Liver (tissue), 8 donors: ENCODE measurements at regions not wholly inside any gene's neighbourhood (a gene's known extent, or its start where the extent isn't known, plus 50 kb on each side); places are given as distances from the start of the nearest gene placed in this dataset.

ENCODE experiments used
- DNase-seq: peaks from one replicate; pipeline ENCODE4 v3.0.0-alpha.2; 2017; ENCODE audit warnings: low spot score
- H3K27ac ChIP-seq, 2 donors: one replicate each; pipeline ENCODE4 v1.7.0; 2013; ENCODE audit warnings: inconsistent platforms in 2 of 2, low read length in 2 of 2, control low read depth in 1 of 2, low read depth in 1 of 2, mild to moderate bottlenecking in 1 of 2
- H3K27me3 ChIP-seq, 4 donors: one replicate each; pipeline versions ENCODE4 v1.6.1 to v1.7.0; 2013; ENCODE audit warnings: low read length in 3 of 4, inconsistent platforms in 1 of 4, mild to moderate bottlenecking in 1 of 4, moderate library complexity in 1 of 4; ENCODE audit not compliant: control insufficient read depth in 4 of 4, insufficient read depth in 4 of 4
- H3K36me3 ChIP-seq, 4 donors: one replicate each; pipeline versions ENCODE4 v1.6.1 to v1.7.0; 2013; ENCODE audit warnings: low read length in 3 of 4, mild to moderate bottlenecking in 3 of 4, low read depth in 1 of 4, moderate library complexity in 1 of 4; ENCODE audit not compliant: control insufficient read depth in 4 of 4, insufficient read depth in 3 of 4
- H3K4me1 ChIP-seq, 4 donors: one replicate each; pipeline versions ENCODE4 v1.6.1 to v1.7.0; 2013; ENCODE audit warnings: low read length in 3 of 4, mild to moderate bottlenecking in 3 of 4, moderate library complexity in 1 of 4; ENCODE audit not compliant: control insufficient read depth in 4 of 4, insufficient read depth in 4 of 4
- H3K4me3 ChIP-seq, 3 donors: one replicate each; pipeline versions ENCODE4 v1.6.1 to v1.7.0; 2013; ENCODE audit warnings: low read length in 3 of 3, control low read depth in 1 of 3, low read depth in 1 of 3, mild to moderate bottlenecking in 1 of 3
- H3K9ac ChIP-seq, 2 donors: one replicate each; pipeline ENCODE4 v1.7.0; 2013; ENCODE audit warnings: low read length in 2 of 2, mild to moderate bottlenecking in 2 of 2, moderate library complexity in 2 of 2, control low read depth in 1 of 2, low read depth in 1 of 2
- H3K9me3 ChIP-seq, 4 donors: one replicate each; pipeline versions ENCODE4 v1.6.1 to v1.7.0; 2013; ENCODE audit warnings: low read length in 3 of 4; ENCODE audit not compliant: control insufficient read depth in 4 of 4
- EGR1 ChIP-seq, 2 donors: IDR thresholded peaks; 2 replicates each; pipeline ENCODE4 v1.6.1; 2016 to 2018; ENCODE audit warnings: antibody characterized with exemption in 2 of 2, low read depth in 2 of 2
- FOXA1 ChIP-seq: IDR thresholded peaks from 2 replicates; pipeline ENCODE4 v1.6.1; 2016; ENCODE audit warnings: antibody characterized with exemption
- FOXA2 ChIP-seq: IDR thresholded peaks from 2 replicates; pipeline ENCODE4 v1.6.1; 2016; ENCODE audit warnings: antibody characterized with exemption
- GABPA ChIP-seq, 2 donors: IDR thresholded peaks in 1 of 2; conservative IDR thresholded peaks in 1 of 2; 2 replicates each; pipeline ENCODE4 v1.6.1; 2016; ENCODE audit warnings: antibody characterized with exemption in 2 of 2, mild to moderate bottlenecking in 1 of 2, moderate library complexity in 1 of 2
- HNF4G ChIP-seq: IDR thresholded peaks from 2 replicates; pipeline ENCODE4 v1.6.1; 2016; ENCODE audit warnings: antibody characterized with exemption
- JUND ChIP-seq, 2 donors: IDR thresholded peaks; 2 replicates each; pipeline ENCODE4 v1.6.1; 2016; ENCODE audit warnings: antibody characterized with exemption in 2 of 2
- NR2F2 ChIP-seq: IDR thresholded peaks from 2 replicates; pipeline ENCODE4 v1.6.1; 2016; ENCODE audit warnings: antibody characterized with exemption
- RAD21 ChIP-seq, 2 donors: IDR thresholded peaks; 2 replicates each; pipeline ENCODE4 v1.6.1; 2016; ENCODE audit warnings: antibody characterized with exemption in 2 of 2, mild to moderate bottlenecking in 2 of 2
- RXRA ChIP-seq, 2 donors: IDR thresholded peaks; 2 replicates each; pipeline ENCODE4 v1.6.1; 2017 to 2018; ENCODE audit warnings: antibody characterized with exemption in 2 of 2, mild to moderate bottlenecking in 1 of 2
- SP1 ChIP-seq: IDR thresholded peaks from 2 replicates; pipeline ENCODE4 v1.6.1; 2018; ENCODE audit warnings: antibody characterized with exemption, mild to moderate bottlenecking
- TAF1 ChIP-seq: conservative IDR thresholded peaks from 2 replicates; pipeline ENCODE4 v1.6.1; 2016; ENCODE audit warnings: antibody characterized with exemption, mild to moderate bottlenecking
- YY1 ChIP-seq: IDR thresholded peaks from 2 replicates; pipeline ENCODE4 v1.6.1; 2016; ENCODE audit warnings: antibody characterized with exemption, mild to moderate bottlenecking
- WGBS: extraction: QIAGEN DNeasy Blood & Tissue Kit; methylation state at CpG from one replicate; pipeline ENCODE4 v1.1.7; 2013; 5-methylcytosine and 5-hydroxymethylcytosine counted together
- TF ChIP-seq, protein P1 (sequence below): IDR thresholded peaks from 2 replicates; pipeline ENCODE4 v1.6.1; 2016; ENCODE audit warnings: antibody characterized with exemption, mild to moderate bottlenecking
- TF ChIP-seq, protein P2 (sequence below): IDR thresholded peaks from 2 replicates; pipeline ENCODE4 v1.6.1; 2016; ENCODE audit warnings: antibody characterized with exemption
- TF ChIP-seq, protein P3 (sequence below): fragments of 150-350 bp; IDR thresholded peaks from 2 replicates; pipeline ENCODE4 v1.5.1; 2017; ENCODE audit warnings: improper control_type of control experiment, low read depth, low read length; ENCODE audit not compliant: missing input control
- TF ChIP-seq, protein P4 (sequence below): IDR thresholded peaks from 2 replicates; pipeline ENCODE4 v1.6.1; 2016; ENCODE audit warnings: antibody characterized with exemption
- TF ChIP-seq, protein P5 (sequence below): IDR thresholded peaks from 2 replicates; pipeline ENCODE4 v1.6.1; 2016; ENCODE audit warnings: antibody characterized with exemption
- donor health status: healthy.
- donor health status: healthy.
- donor health status: healthy.
- donor health status: healthy.
- donor health status: healthy.

DNA sequence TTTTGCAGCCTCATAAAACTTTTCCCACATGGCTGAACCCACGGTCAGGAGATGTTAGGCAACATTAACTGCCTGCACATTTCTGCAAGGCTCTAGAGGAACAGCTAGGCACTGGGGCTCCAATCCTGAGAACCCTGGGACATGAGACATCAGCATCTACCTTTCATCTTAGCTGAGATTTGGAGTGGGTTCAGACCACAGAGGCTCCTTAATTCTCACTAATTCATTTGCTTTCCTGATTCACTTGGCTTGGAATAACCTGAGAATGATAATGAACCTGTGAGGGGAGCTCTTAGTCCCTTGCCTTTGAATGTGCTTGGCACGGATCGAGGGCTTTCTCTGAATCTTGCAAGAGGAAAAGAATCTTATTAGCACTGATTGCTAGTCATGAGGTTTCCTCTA, 266.2 kb downstream of the FIGN start:
- 58% methylated on average over 3 of the region's 3 CpGs for WGBS
- Histone ChIP-seq H3K4me3 (no peak overlapping the region), H3K36me3 (no peaks in the 10 kb centered on the region), H3K9ac (no peak overlapping the region), H3K27ac (no peak overlapping the region), H3K9me3 (no peaks in the 10 kb centered on the region), H3K27me3 (peaks cover 0 to 4% (median 0%) of the 10 kb centered on the region in 4 donors), H3K4me1 (no peaks in the 10 kb centered on the region)
- no peak for DNase-seq
- no peak for TF ChIP-seq GABPA (IDR thresholded peaks at IDR 0.05 in 1 of 2, conservative IDR thresholded peaks at IDR 0.05 in 1 of 2)
- TF ChIP-seq, protein P1, sequence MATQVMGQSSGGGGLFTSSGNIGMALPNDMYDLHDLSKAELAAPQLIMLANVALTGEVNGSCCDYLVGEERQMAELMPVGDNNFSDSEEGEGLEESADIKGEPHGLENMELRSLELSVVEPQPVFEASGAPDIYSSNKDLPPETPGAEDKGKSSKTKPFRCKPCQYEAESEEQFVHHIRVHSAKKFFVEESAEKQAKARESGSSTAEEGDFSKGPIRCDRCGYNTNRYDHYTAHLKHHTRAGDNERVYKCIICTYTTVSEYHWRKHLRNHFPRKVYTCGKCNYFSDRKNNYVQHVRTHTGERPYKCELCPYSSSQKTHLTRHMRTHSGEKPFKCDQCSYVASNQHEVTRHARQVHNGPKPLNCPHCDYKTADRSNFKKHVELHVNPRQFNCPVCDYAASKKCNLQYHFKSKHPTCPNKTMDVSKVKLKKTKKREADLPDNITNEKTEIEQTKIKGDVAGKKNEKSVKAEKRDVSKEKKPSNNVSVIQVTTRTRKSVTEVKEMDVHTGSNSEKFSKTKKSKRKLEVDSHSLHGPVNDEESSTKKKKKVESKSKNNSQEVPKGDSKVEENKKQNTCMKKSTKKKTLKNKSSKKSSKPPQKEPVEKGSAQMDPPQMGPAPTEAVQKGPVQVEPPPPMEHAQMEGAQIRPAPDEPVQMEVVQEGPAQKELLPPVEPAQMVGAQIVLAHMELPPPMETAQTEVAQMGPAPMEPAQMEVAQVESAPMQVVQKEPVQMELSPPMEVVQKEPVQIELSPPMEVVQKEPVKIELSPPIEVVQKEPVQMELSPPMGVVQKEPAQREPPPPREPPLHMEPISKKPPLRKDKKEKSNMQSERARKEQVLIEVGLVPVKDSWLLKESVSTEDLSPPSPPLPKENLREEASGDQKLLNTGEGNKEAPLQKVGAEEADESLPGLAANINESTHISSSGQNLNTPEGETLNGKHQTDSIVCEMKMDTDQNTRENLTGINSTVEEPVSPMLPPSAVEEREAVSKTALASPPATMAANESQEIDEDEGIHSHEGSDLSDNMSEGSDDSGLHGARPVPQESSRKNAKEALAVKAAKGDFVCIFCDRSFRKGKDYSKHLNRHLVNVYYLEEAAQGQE = no peak
- TF ChIP-seq, protein P2, sequence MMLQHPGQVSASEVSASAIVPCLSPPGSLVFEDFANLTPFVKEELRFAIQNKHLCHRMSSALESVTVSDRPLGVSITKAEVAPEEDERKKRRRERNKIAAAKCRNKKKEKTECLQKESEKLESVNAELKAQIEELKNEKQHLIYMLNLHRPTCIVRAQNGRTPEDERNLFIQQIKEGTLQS = no peak
- TF ChIP-seq, protein P3, sequence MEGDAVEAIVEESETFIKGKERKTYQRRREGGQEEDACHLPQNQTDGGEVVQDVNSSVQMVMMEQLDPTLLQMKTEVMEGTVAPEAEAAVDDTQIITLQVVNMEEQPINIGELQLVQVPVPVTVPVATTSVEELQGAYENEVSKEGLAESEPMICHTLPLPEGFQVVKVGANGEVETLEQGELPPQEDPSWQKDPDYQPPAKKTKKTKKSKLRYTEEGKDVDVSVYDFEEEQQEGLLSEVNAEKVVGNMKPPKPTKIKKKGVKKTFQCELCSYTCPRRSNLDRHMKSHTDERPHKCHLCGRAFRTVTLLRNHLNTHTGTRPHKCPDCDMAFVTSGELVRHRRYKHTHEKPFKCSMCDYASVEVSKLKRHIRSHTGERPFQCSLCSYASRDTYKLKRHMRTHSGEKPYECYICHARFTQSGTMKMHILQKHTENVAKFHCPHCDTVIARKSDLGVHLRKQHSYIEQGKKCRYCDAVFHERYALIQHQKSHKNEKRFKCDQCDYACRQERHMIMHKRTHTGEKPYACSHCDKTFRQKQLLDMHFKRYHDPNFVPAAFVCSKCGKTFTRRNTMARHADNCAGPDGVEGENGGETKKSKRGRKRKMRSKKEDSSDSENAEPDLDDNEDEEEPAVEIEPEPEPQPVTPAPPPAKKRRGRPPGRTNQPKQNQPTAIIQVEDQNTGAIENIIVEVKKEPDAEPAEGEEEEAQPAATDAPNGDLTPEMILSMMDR = no peak
- TF ChIP-seq RAD21 (IDR thresholded peaks at IDR 0.05) = no peak
- TF ChIP-seq FOXA2 = no peak
- TF ChIP-seq TAF1 = no peak
- TF ChIP-seq SP1 = no peak
- TF ChIP-seq NR2F2 = no peak
- no peak for TF ChIP-seq FOXA1
- no peak for TF ChIP-seq RXRA (IDR thresholded peaks at IDR 0.05)
- TF ChIP-seq YY1 = no peak
- TF ChIP-seq, protein P4, sequence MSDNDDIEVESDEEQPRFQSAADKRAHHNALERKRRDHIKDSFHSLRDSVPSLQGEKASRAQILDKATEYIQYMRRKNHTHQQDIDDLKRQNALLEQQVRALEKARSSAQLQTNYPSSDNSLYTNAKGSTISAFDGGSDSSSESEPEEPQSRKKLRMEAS = no peak

DNA sequence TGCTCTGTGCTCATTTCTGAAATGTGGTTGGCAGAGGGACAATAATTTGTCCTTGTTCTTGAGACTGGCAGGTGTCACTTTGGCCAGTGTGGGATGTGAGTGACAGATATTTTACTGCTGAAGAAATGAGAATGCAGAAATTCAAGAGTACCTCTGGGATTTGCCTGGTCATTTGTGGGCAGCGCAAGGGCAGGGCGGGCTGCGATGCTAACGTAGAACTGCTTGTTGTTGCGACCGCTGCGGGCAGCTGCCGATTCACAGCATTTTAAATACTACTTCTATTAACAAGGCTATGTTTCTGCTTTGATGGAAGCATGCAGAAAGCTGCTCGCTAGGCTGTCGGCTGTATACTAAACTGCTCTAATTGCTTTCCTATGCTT, 268.6 kb downstream of the FIGN start:
- Histone ChIP-seq H3K4me3 (no peak overlapping the region), H3K9ac (no peak overlapping the region), H3K36me3 (no peaks in the 10 kb centered on the region), H3K27me3 (peaks cover 0 to 4% (median 0%) of the 10 kb centered on the region in 4 donors), H3K27ac (no peak overlapping the region), H3K4me1 (no peaks in the 10 kb centered on the region), H3K9me3 (no peaks in the 10 kb centered on the region)
- TF ChIP-seq, protein P4 = no peak
- TF ChIP-seq JUND (IDR thresholded peaks at IDR 0.05) (no peak), EGR1 (IDR thresholded peaks at IDR 0.05; ENCODE audit: low read depth in 2 of 2) (no peak), SP1 (no peak), HNF4G (no peak), RXRA (IDR thresholded peaks at IDR 0.05) (no peak), TAF1 (no peak), FOXA1 (no peak), NR2F2 (no peak), YY1 (no peak)
- TF ChIP-seq, protein P2 = no peak
- TF ChIP-seq, protein P5, sequence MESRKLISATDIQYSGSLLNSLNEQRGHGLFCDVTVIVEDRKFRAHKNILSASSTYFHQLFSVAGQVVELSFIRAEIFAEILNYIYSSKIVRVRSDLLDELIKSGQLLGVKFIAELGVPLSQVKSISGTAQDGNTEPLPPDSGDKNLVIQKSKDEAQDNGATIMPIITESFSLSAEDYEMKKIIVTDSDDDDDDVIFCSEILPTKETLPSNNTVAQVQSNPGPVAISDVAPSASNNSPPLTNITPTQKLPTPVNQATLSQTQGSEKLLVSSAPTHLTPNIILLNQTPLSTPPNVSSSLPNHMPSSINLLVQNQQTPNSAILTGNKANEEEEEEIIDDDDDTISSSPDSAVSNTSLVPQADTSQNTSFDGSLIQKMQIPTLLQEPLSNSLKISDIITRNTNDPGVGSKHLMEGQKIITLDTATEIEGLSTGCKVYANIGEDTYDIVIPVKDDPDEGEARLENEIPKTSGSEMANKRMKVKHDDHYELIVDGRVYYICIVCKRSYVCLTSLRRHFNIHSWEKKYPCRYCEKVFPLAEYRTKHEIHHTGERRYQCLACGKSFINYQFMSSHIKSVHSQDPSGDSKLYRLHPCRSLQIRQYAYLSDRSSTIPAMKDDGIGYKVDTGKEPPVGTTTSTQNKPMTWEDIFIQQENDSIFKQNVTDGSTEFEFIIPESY = no peak
- WGBS = 93% methylated on average over 10 of the region's 10 CpGs
- no peak for DNase-seq
